ENCODE measurements at regions not wholly inside any gene's neighbourhood (a gene's known extent, or its start where the extent isn't known, plus 50 kb on each side); places are given as distances from the start of the nearest gene placed in this dataset.

DNA sequence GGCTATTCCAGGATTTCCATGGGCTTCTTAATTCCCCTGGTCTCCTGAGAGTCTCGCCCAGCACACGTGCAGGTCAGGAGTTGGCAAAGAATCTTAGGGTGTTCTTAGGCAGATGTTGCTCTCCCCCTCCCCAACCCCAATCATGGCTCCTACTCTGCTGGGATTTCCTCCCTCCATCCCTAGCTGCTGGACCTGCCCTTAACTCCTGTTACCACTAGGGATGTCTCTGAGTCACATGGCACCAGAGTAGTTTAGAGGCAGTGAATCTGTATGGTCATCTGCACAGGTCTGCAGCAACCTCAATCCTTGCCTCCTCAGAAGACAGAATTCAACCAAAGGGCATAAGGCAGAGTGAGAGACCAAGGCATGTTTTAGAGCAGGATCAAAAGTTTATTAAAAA, 51.8 kb upstream of the CHST3 start:
- FAIRE-seq, result peak; percentile 52
- WGBS (ENCODE audit: low lambda C conversion rate), result 68% methylated on average over 2 of the region's 2 CpGs
- peaks cover 16% of the 10 kb centered on the region for H3K4me1 ChIP-seq (ENCODE audit: insufficient read depth, low read length)

More for the DNA sequence above, 51.8 kb upstream of the CHST3 start:
- no peak overlapping the region for H2AFZ ChIP-seq (ENCODE audit: low read length)
- no peaks in the 10 kb centered on the region for H3K9me3 ChIP-seq (ENCODE audit: low read length)
- no peaks in the 10 kb centered on the region for H4K20me1 ChIP-seq (ENCODE audit: insufficient read depth, low read length)
- H3K36me3 ChIP-seq (replicated peaks in 1 of 2; ENCODE audit: control insufficient read depth in 1 of 2, insufficient read depth in 2 of 2, low read length in 2 of 2), result no peaks in the 10 kb centered on the region
- in situ Hi-C loops (cut with HindIII; ENCODE audit: extremely low pct_ligation_motif_present, low pct_unique_long_range_greater_than_20kb) (no loop called here), intact Hi-C loops (cut with micrococcal nuclease; ENCODE audit: unreplicated experiment) (no loop called here)
- peaks cover 0 to 18% of the 10 kb centered on the region in 2 experiments; a peak in 2 of 5 replicates for H3K27me3 ChIP-seq (ENCODE audit: control insufficient read depth in 1 of 2, insufficient read depth in 2 of 2, low read length in 2 of 2)
- no peaks in the 10 kb centered on the region for H3K79me2 ChIP-seq (ENCODE audit: insufficient read depth, low read length)
- ATAC-seq (peak; percentile 94), DNase-seq (ENCODE audit: low spot score) (no peak)
- no peak overlapping the region for H3K27ac ChIP-seq (ENCODE audit: extremely low read length, insufficient read depth, low read length)
- ChIA-PET CTCF (ENCODE audit: low intra/inter-chr PET ratio, low total read pairs) (no interaction called here), POLR2A (interaction anchor here (0.7 kb wide), 1 partner anchor 1923 kb away, joined by 3 read pairs; no protein-coding TSS in a partner anchor)
- H3K4me2 ChIP-seq (ENCODE audit: low read depth, low read length), result no peak overlapping the region
- H3K9ac ChIP-seq (ENCODE audit: insufficient read depth, low read depth, low read length), result no peak overlapping the region
- BruUV-seq (replicated peaks), result no TSS peak
- TF ChIP-seq PRPF4 (IDR thresholded peaks at IDR 0.05; ENCODE audit: low read depth, low read length, poor library complexity, severe bottlenecking) (no peak), ARNT (IDR thresholded peaks at IDR 0.05) (no peak), ZNF660 (CRISPR knock-in tag; IDR thresholded peaks at IDR 0.05; ENCODE audit: borderline replicate concordance, low read depth) (no peak), ZFP41 (CRISPR knock-in tag; IDR thresholded peaks at IDR 0.05; ENCODE audit: borderline replicate concordance) (no peak), RBAK (CRISPR knock-in tag; IDR thresholded peaks at IDR 0.05) (no peak), CHD4 (IDR thresholded peaks at IDR 0.05; ENCODE audit: borderline replicate concordance, low read length) (no peak), SIX1 (CRISPR knock-in tag; IDR thresholded peaks at IDR 0.05; ENCODE audit: borderline replicate concordance) (no peak), SMC3 (IDR thresholded peaks at IDR 0.05; ENCODE audit: low read length) (0 out of 2 replicates have a peak, but pooled peaks have one; percentile 13)
- TF ChIP-seq, protein P1, sequence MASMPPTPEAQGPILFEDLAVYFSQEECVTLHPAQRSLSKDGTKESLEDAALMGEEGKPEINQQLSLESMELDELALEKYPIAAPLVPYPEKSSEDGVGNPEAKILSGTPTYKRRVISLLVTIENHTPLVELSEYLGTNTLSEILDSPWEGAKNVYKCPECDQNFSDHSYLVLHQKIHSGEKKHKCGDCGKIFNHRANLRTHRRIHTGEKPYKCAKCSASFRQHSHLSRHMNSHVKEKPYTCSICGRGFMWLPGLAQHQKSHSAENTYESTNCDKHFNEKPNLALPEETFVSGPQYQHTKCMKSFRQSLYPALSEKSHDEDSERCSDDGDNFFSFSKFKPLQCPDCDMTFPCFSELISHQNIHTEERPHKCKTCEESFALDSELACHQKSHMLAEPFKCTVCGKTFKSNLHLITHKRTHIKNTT (CRISPR knock-in tag; IDR thresholded peaks at IDR 0.05), result no peak
- TF ChIP-seq, protein P2, sequence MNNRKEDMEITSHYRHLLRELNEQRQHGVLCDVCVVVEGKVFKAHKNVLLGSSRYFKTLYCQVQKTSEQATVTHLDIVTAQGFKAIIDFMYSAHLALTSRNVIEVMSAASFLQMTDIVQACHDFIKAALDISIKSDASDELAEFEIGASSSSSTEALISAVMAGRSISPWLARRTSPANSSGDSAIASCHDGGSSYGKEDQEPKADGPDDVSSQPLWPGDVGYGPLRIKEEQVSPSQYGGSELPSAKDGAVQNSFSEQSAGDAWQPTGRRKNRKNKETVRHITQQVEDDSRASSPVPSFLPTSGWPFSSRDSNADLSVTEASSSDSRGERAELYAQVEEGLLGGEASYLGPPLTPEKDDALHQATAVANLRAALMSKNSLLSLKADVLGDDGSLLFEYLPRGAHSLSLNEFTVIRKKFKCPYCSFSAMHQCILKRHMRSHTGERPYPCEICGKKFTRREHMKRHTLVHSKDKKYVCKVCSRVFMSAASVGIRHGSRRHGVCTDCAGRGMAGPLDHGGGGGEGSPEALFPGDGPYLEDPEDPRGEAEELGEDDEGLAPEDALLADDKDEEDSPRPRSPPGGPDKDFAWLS (CRISPR knock-in tag; IDR thresholded peaks at IDR 0.05; ENCODE audit: borderline replicate concordance), result no peak
- TF ChIP-seq, protein P3, sequence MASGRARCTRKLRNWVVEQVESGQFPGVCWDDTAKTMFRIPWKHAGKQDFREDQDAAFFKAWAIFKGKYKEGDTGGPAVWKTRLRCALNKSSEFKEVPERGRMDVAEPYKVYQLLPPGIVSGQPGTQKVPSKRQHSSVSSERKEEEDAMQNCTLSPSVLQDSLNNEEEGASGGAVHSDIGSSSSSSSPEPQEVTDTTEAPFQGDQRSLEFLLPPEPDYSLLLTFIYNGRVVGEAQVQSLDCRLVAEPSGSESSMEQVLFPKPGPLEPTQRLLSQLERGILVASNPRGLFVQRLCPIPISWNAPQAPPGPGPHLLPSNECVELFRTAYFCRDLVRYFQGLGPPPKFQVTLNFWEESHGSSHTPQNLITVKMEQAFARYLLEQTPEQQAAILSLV (CRISPR knock-in tag; IDR thresholded peaks at IDR 0.05; ENCODE audit: borderline replicate concordance), result no peak
- TF ChIP-seq, protein P4, sequence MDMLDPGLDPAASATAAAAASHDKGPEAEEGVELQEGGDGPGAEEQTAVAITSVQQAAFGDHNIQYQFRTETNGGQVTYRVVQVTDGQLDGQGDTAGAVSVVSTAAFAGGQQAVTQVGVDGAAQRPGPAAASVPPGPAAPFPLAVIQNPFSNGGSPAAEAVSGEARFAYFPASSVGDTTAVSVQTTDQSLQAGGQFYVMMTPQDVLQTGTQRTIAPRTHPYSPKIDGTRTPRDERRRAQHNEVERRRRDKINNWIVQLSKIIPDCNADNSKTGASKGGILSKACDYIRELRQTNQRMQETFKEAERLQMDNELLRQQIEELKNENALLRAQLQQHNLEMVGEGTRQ (IDR thresholded peaks at IDR 0.05; ENCODE audit: low read depth, low read length), result peak; percentile 24; the same call in 1 of the 2 replicates
- TF ChIP-seq, protein P4 (CRISPR knock-in tag; IDR thresholded peaks at IDR 0.05; ENCODE audit: borderline replicate concordance), result no peak; the same call in 1 of the 2 replicates
- H3K4me3 ChIP-seq (replicated peaks in 1 of 3; ENCODE audit: insufficient read depth in 1 of 3, low read depth in 2 of 3, low read length in 3 of 3), result no peak overlapping the region

All from HepG2 (cell line).